GM21825 (cell line): ENCODE measurements at regions not wholly inside any gene's neighbourhood (a gene's known extent, or its start where the extent isn't known, plus 50 kb on each side); places are given as distances from the start of the nearest gene placed in this dataset.

Experiments
- ATAC-seq: cut with Tn5 transposase; IDR thresholded peaks from one replicate; pipeline ENCODE4 v1.9.1; 2021; ENCODE audit warnings: mild to moderate bottlenecking, moderate library complexity; ENCODE audit not compliant: unreplicated experiment

DNA sequence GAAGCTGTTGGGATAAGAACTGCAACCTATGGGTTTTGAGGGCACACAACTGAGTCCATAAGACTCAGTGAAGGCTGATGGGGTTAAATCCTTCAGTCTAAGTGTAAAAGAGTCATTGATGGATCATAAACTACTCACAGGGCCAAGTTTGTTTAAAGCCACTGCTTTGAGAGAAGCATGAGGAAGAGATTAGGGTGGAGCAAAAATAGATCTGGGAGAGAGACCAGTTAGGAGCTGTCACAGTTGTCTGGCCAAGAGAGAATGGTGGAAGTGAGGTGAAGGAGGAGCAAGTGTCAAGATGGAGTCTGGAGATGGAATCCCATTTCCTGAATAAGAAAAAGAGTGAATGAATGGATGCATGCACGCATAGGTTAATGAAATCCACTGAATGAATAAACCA is 379.1 kb upstream of the CDH11 start:
- ATAC-seq, result no peak

GRCh38 chr16:65500007-65500406 is 378.1 kb upstream of the CDH11 start:
- no peak for ATAC-seq

DNA sequence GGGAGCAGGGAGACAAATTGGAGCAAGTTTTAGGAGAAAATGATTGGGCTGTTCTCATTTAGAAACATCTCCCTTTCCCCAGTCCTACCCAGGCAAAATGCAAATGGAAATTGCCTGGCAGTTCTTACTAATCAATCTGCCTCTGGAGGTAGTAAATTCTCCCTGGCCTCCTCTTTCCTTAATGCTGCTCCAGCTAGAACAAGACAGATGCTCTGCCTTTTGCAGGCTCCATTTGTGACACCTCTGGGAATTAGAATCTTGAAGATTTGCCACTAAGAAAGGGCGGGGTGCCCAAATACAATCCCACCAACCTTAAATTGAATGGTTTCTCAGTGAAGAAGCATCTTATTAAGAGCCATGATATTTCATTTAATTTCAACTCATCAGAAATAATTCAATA is 377.7 kb upstream of the CDH11 start:
- no peak for ATAC-seq

- ATAC-seq, result no peak
Measured at GRCh38 chr16:65497571-65497970, 375.7 kb upstream of the CDH11 start.

DNA sequence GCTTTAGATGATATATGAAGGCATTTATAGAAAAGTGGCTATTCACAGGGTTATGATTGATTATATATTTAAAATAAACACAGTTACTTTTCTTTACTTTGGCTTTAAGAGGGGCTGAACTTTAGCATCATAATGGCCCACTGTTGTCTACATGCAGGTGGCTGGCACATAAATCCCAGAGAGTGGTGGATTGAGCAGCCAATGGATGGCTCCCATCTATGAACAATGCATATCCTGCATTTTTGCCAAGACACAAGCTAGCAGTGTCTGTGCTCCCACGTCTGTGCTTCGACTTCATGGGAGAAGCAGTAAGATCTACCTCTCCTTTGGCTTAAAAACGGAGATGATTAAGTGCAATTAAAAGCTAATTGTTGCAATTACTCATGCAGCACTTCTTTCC is 373.2 kb upstream of the CDH11 start:
- ATAC-seq, result no peak

DNA sequence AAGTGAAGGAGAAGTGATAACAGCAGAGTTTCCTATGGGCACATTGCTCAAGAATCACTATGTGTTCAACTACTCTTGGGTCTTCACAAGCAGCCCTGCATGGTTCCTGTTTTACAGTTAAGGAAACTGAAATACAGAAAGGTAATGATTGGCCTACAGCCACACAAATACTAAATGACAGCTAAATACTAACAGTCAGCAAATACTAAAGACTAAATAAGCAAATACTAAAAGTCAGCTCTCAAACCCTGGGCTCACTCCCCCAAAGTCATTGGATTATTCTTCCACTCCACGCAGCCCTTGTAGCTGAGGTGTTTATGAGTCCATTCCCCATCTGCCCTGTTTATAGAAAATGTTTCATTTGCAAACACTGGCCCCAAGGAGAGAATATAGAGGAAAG is 372.7 kb upstream of the CDH11 start:
- no peak for ATAC-seq

DNA sequence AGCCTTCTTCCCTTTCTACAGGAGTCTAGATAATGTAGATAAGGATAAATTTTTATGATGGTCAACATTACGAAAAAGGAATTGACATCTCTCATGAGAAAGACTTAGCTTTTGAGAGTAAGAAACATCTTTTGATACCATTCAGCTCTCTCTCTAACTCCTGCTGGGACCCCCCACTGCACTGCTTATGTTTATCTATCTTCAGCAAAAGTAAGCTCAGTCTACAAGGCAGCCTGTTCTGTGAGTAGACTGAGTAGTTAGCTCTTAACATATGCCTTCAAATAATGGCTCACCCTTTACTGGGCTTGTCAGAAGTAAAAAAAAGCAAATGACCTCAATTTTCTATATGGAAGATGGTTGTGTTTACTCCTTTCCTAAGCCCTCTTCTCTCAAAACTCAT is 372.2 kb upstream of the CDH11 start:
- no peak for ATAC-seq

DNA sequence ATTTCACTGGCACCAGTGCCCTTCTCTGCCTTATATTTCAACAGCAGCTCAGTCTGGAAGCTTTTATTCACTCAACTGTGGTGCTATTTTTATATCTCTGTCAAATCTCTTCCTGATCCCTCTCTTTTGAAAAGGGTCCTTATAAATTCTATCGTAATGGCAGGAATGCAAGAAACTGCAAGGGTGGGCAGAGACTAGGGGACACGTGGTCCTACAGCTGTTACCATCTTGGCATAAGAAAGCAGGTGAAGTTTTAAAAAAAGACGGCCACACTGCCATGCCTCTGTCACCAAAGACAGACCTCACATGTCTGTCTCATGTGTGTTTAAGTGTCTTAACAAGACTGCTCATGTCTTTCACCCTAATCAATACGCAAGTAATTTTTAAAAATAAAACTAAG is 368.4 kb upstream of the CDH11 start:
- no peak for ATAC-seq

DNA sequence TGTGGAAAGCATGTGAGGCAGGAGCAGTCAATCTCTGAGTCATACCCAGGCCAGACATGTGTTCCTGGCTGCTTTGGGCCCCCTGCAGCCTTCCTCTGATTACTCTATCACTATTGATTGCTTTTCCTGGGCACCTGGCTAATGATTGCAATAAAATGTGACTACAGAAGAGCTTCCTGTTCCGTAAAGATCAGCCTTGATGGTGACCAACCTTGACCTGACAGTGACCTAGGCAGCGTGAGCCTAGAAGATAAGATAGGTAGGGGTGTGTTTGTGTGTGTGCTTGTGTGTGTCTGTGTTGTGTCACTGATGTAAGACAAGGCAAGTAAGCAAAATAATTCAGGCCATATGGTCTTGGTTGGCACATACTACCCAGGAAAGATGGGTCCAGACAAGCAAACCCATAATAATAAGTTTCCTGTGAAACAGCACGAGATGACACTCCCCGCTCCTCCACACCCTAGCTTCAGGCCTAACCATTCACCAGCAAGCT is 367.7 kb upstream of the CDH11 start:
- ATAC-seq, result no peak

GRCh38 chr16:65487231-65487630 is 365.4 kb upstream of the CDH11 start:
- no peak for ATAC-seq

- no peak for ATAC-seq
Measured at GRCh38 chr16:65481956-65482355, 360.1 kb upstream of the CDH11 start.

DNA sequence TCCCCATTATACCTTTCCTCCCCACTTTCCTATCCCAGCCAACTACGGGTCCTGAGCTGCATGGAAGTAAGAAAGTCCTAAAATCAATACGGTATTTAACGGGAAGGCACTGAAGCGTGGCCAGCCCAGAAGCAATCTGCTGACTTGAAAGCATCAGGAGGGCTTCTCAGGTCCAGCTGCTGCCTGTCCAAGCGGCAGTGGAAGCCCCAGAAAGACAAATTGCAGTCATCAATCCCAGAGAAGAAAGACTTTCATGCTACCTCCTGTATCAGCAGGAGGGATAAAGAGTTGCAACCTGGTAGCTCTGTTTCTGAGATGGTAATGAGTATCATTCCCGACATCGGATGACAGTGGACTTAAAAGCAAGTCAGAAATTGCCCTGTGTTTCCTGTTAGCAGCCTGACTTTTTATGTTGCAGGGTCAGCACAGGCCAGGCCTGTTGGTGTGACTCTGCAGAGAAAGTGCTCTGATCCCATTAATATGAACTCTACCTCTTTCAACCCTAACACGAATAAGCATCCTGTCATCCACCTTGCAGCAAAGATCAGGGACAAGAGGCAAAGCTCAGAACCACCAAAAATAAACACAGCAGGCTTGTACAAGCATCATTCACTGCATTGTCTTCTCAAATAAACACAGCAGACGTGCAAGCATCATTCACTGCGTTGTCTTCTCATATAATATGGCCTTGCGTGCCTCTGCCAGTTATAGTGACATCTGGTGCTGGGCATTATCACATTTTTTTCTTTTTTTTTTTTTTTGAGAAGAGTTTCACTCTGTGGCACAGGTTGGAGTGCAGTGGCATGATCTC is 358.6 kb upstream of the CDH11 start:
- ATAC-seq, result no peak

DNA sequence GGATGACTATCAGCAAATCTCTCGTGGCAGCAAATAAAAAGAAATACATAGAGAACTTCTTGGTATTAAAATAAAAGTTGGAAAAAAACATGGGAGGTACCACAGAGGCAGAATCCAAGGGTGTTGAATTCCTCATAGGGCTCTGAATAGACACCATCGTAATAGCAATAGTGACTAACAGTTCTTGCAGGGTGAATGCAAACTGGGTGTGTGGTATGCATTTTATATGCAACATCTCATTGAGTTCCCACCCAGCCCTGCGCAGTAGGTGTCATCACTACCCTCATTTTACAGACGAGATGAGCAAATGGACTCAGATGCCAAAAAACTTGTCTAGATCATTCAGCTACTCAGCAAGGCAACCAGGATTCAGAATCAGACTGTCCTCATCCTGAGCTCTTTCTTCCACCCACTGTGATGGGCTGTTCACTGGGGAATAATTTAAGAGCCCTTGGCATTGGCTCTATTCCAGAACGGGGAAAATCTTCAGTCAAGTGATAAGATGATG is 354.6 kb upstream of the CDH11 start:
- no peak for ATAC-seq

GRCh38 chr16:65473699-65474098 is 351.8 kb upstream of the CDH11 start:
- no peak for ATAC-seq

- ATAC-seq, result no peak
Measured at GRCh38 chr16:65469116-65469515, 347.3 kb upstream of the CDH11 start.

DNA sequence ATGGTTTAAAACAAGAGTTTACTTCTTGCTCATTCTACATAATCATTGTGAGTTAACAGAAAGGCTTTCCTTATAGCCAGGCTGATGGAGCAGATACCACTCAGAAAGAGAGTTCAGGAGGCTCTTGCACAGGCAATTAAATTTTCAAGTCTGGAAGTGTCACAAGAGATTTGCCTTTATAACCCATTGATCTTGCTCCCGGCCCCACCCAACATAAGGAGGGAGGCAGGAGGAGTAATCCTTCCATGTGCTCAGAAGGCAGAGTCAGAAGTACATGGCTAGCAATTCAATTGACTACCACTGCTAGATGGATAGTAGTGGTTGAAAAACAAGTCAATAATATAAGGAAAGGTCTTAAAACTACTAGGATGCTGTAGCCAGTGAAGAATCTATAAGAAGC is 346.3 kb upstream of the CDH11 start:
- ATAC-seq, result no peak

DNA sequence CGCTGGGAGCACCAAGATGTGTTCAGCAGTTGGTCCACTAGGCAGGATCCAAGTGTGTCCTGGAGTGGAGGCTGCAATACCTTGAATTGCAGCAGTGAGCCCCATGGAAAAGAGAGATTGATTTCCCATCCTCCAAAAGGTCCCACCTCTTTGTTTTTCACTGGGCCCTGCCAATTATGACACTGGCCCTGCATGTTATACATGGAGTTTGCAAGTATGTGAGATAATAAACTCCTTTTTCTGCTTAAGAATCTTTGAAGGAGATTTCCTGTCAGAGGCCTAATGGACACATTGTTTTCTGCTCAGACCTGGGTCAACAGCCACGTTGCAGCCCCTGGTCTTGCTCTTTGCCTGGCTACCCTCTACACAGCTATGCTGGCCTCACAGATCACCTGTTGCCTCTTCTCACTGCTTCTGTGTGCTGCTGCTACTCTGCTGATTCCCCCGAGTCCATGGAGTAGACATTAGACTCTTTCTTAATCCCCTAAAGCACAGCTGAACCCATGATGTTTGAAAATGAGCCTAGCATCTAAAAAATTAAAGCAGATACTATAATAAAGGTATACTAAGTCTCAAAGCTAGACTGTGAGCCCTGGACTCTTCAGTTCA is 341.9 kb upstream of the CDH11 start:
- ATAC-seq, result no peak

GRCh38 chr16:65457084-65457483 is 335.2 kb upstream of the CDH11 start:
- ATAC-seq, result no peak

DNA sequence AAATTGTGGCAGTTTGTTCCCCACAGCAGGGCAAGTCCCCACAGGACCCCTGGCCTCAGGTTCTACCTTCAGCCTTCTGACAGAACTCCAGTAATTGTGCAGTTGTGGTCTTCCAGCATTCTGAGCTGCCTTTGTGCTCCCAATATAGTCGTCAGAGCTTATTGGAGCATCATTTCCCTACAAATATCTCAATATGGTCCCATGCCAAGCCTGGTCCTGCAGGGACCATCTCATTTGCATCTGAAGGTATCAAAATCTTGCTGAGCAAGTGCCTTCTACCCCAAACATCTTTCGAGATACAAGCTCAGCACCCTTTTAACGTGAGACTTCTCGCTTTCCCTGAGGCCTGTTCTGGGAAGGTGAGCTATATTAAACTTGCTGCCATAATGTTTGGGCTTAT is 333.9 kb upstream of the CDH11 start:
- no peak for ATAC-seq

GRCh38 chr16:65453646-65454045 is 331.8 kb upstream of the CDH11 start:
- no peak for ATAC-seq

GRCh38 chr16:65449526-65449925 is 327.7 kb upstream of the CDH11 start:
- ATAC-seq, result no peak

GRCh38 chr16:65446427-65446826 is 324.6 kb upstream of the CDH11 start:
- ATAC-seq, result no peak
